ENCODE measurements at regions not wholly inside any gene's neighbourhood (a gene's known extent, or its start where the extent isn't known, plus 50 kb on each side); places are given as distances from the start of the nearest gene placed in this dataset.

DNA sequence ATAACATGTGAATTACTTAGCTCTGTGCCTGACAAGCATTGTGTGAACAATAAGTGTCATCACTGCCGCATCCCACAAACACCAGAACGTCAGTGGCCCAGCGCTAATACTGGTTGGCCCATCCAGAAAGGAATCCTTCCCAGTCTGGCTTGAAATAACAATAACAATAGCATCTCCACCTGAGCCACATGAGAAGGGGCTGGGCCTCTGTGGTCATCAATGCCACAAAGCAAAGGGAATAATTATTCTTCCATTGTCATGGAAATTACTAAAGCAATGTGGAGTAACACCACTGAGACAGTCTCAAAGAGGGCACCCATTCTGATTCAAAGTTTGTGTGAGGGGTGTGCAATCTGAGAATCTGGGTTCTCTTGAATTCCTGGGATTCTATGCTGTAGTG, 105.7 kb upstream of the INHBA start:
- no peaks in the 10 kb centered on the region for H3K4me1 ChIP-seq
- no peaks in the 10 kb centered on the region for H3K27me3 ChIP-seq (ENCODE audit: low read depth)
- no peak overlapping the region for H3K4me3 ChIP-seq
- no peak for TF ChIP-seq CTCF (IDR thresholded peaks at IDR 0.05; ENCODE audit: borderline replicate concordance)
- H3K9me3 ChIP-seq (replicated peaks) = no peaks in the 10 kb centered on the region
- no peaks in the 10 kb centered on the region for H3K36me3 ChIP-seq
- no peak for DNase-seq
- no peak overlapping the region for H3K27ac ChIP-seq (replicated peaks)
- intact Hi-C loops (cut with micrococcal nuclease) = no loop called here

- Histone ChIP-seq H3K9me3 (replicated peaks) (no peaks in the 10 kb centered on the region), H3K36me3 (no peaks in the 10 kb centered on the region), H3K27me3 (ENCODE audit: low read depth) (no peaks in the 10 kb centered on the region), H3K4me3 (no peak overlapping the region), H3K27ac (replicated peaks) (no peak overlapping the region), H3K4me1 (no peaks in the 10 kb centered on the region)
- DNase-seq = no peak
- no peak for TF ChIP-seq CTCF (IDR thresholded peaks at IDR 0.05; ENCODE audit: borderline replicate concordance)
- intact Hi-C loops (cut with micrococcal nuclease) = no loop called here
These were observed 100.7 kb upstream of the INHBA start for GRCh38 chr7:41803569-41803968.

DNA sequence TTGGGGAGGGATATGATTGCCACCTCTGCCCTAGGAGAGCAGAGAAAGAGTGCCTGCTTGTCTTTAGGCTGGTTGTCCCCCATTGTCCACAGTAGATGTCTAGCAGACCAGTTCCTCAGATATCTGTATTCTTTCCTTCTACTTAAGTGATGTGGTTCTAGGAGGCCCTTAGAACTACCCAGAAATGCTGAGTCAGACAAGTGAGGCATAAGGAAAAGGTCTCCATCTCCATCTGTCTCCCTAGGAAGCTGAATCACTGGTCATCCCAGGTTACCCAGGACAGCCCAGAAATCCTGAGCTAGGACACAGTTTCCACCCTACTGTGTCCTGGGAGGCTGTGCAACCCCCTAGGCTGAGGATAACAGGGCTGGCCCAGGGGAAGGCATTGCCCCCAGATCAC, 93.4 kb upstream of the INHBA start:
- Histone ChIP-seq H3K27me3 (ENCODE audit: low read depth) (no peaks in the 10 kb centered on the region), H3K36me3 (no peaks in the 10 kb centered on the region), H3K4me3 (no peak overlapping the region), H3K4me1 (no peaks in the 10 kb centered on the region), H3K9me3 (replicated peaks) (no peaks in the 10 kb centered on the region), H3K27ac (replicated peaks) (no peak overlapping the region)
- TF ChIP-seq CTCF (IDR thresholded peaks at IDR 0.05; ENCODE audit: borderline replicate concordance) = no peak
- no peak for DNase-seq
- intact Hi-C loops (cut with micrococcal nuclease) = no loop called here

DNA sequence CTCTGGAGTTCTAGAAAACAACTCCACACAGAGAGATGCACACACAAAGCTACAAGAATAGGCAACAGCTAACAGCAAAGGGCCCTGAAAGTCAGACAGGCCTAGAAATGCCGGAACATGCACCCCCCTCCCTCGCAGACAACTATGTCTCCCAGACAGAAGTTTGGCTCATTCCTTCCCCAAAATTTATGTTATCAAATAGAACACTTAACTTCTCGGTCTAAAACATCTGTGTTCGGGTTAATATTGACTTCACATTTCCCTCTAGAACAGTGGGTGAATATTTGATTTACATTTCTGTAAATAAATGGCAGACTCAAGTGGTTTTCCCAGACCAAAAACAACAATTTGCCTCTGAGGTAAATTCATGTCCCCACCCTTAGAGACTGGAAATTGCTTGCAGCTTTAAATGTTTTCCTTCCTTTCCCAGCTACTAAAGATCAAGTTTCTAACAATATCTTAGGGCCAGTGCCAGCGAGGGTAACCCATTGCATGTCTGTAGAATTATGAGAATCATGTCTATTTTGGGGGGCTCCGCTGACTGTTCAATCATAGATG, 92.5 kb upstream of the INHBA start:
- Histone ChIP-seq H3K36me3 (no peaks in the 10 kb centered on the region), H3K27me3 (ENCODE audit: low read depth) (no peaks in the 10 kb centered on the region)
- intact Hi-C loops (cut with micrococcal nuclease) = no loop called here

DNA sequence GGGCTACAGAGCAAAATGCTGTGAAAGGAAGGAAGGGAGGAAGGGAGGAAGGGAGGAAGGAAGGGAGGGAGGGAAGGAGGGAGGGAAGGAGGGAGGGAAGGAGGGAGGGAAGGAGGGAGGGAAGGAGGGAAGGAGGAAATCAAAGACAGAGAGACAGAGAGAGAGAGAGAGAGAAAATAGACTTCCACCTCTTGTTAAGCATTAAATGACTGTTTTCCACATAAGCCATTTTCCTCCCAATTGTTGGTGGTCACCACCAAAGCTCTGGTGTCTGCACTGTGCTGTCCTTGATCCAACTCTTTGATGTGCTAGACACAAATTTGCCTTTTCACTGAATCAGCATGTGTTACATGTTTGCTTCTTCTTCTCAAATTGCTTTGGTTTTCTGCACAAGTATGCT, 90.7 kb upstream of the INHBA start:
- Histone ChIP-seq H3K36me3 (no peaks in the 10 kb centered on the region), H3K27me3 (ENCODE audit: low read depth) (no peaks in the 10 kb centered on the region), H3K9me3 (replicated peaks) (no peaks in the 10 kb centered on the region), H3K4me3 (no peak overlapping the region), H3K27ac (replicated peaks) (no peak overlapping the region), H3K4me1 (no peaks in the 10 kb centered on the region)
- intact Hi-C loops (cut with micrococcal nuclease) = no loop called here
- no peak for DNase-seq
- no peak for TF ChIP-seq CTCF (IDR thresholded peaks at IDR 0.05; ENCODE audit: borderline replicate concordance)

More for the DNA sequence above, 92.5 kb upstream of the INHBA start:
- DNase-seq = no peak
- Histone ChIP-seq H3K4me3 (no peak overlapping the region), H3K27ac (replicated peaks) (no peak overlapping the region), H3K4me1 (no peaks in the 10 kb centered on the region), H3K9me3 (replicated peaks) (no peaks in the 10 kb centered on the region)
- no peak for TF ChIP-seq CTCF (IDR thresholded peaks at IDR 0.05; ENCODE audit: borderline replicate concordance)

DNA sequence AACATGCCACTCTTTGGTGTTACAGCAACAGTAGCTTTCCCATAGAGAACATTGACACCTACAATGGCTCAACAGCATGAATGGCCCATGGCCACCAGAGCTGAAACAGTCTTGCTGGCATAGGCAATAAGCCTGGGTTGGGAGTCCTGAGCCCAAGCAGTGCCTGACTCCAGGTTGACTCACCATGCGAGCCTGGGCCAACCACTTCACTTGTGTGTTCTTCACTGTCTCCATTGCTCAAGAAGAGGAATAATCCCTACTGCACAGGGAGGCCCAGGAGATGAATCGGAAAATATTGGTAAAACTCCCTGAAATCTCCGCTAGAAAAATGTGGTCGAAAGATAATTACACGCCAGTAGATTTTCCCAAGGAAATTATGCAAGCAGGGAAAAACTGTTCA, 89.2 kb upstream of the INHBA start:
- DNase-seq = no peak
- Histone ChIP-seq H3K4me3 (no peak overlapping the region), H3K36me3 (no peaks in the 10 kb centered on the region), H3K9me3 (replicated peaks) (no peaks in the 10 kb centered on the region), H3K27me3 (ENCODE audit: low read depth) (no peaks in the 10 kb centered on the region), H3K27ac (replicated peaks) (no peak overlapping the region), H3K4me1 (no peaks in the 10 kb centered on the region)
- no peak for TF ChIP-seq CTCF (IDR thresholded peaks at IDR 0.05; ENCODE audit: borderline replicate concordance)
- intact Hi-C loops (cut with micrococcal nuclease) = no loop called here
